T-helper 9 cell (primary cell): ENCODE measurements at regions not wholly inside any gene's neighbourhood (a gene's known extent, or its start where the extent isn't known, plus 50 kb on each side); places are given as distances from the start of the nearest gene placed in this dataset.

Experiments used
- DNase-seq: peaks from one replicate; pipeline ENCODE4 v3.0.0-alpha.2; 2020

DNA sequence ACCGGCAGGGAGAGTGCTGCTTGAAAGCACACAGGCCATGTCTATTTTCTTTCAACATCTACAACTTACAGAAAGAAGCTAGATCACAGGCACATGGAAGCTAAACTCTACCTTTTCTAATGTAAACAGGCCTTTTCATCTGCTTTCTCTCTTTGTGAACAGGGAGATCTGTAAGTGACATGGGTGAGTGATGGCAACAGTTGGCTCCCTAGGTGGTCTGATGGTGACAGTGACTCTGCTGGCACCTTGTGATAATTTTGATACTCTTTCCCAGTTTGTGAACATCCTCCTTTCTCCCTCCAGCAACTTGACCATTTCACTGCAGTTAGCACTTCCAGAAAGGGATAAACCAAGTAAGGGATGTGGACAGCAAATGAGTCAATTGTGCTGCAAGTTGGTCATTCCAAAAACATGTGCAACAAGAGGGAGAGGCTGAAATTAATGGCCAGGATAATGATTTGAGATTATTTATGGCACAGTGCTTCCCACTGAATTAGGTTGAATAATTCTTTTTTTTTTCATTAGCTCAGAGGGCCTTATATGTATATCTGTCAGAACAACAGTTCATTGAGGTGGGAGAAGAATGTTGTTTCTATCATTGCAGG, 89.5 kb downstream of the XCL2 start:
- DNase-seq = no peak

DNA sequence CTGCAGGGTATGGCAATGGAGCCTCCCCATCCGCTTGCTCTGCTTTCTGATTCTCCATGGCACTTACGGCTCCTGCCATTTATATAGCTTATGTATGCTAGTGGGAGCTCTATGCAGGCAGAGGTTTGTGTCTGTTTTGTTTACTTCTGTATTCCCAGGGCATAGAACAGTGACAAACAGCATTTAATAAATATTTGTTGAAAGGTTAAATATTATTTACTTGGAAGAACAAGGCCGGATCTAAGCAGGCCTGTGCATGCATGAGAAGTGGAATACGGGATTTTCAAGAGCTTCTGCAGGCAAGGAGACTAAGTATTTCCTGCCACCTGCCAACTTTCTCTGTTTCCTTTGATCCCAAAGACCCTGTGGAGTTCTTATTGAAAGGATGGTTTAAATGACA, 90.7 kb downstream of the XCL2 start:
- no peak for DNase-seq

DNA sequence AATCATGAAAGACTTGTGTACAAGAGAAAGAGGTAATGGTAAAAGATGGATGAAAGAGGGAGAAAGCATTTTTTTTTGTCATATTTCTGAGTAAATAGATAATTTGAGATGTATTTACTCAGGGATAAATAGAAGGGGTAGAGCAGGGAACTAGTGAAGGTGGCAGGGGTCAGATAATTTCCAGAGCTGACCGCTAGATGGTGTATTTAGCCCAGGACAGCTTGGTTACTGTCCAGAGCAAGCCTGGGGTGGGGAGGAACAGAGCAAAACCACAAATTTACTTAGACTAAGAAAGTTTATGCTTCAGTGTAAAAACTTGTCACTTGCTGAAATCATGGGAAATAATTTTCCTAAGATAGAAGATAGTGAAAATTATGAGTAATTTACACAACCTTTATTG, 91.5 kb downstream of the XCL2 start:
- DNase-seq = no peak

DNA sequence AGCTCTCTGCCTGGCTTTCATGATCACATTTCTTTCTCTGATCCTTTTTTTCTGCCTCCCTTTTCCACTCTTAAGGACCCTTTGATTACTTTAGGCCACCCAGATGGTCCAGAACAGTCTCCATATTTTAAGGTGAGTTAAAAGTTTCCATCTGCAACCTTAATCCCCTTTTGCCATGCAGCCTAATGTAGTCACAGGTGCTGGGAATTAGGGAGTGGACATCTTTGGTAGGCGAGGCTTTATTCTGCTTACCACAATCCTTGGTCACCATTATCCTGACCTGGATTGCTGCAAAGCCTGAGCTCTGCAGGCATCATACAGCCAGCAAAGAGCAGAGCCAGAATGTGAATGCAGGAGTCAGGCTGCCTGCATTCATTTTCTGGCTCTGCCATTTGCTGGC, 95.9 kb downstream of the XCL2 start:
- DNase-seq = no peak

DNA sequence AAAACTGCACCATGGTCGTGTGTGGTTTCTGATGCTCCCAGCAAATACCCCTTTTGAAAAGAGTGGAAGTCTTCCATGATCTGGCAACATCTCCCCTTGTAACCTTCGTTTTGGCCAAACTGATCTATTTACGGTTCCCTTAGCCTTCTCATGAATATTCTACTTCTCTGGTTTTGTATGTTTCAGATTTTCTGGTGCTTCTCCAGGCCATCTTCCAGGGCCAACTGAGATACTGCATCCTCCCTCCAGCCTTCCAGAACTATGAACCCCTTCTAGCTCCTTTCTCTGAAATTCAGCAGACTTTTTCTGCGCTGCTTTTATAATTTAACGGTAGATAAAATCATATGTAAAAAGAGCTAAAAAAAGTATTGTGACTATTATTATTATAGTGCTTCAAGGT, 97.7 kb downstream of the XCL2 start:
- DNase-seq = no peak

DNA sequence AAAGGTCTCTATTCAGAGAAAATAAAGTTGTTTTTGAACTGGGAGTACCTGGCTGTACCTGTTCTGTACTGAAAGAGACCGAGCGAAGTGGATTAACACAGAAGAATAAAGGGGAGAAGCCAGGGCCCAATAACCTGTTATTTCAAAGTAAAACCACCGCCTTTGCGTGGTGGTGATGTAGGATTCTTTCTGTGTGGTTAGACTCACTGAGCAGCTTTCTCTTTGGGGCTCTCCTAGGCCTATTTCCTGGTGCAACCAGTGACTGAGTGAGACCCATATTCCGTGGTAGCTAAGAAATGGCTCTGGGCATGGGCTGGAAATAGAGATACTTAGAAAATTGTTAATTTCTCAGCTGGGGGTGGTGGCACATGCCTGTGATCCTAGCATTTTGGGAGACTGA, 99.9 kb downstream of the XCL2 start:
- no peak for DNase-seq

DNA sequence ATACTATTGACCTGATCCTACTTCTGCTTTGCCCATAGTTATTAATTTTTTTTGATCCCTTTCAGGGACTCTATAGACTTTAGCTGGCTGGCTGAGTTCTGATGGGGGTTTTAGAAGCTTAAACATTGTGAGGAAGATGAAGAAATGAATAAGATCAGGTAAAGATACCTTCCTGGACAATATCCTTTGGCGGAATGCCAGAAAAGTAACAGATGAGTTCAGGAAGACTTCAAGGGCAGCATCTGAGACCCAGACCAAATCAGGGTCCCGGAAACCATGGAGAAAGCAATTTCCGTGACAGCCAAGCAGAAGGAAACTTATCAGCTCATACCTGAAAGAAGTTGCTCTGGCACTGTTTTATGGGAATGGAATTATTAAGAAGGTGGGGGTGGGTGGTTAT, 100.4 kb downstream of the XCL2 start:
- no peak for DNase-seq

DNA sequence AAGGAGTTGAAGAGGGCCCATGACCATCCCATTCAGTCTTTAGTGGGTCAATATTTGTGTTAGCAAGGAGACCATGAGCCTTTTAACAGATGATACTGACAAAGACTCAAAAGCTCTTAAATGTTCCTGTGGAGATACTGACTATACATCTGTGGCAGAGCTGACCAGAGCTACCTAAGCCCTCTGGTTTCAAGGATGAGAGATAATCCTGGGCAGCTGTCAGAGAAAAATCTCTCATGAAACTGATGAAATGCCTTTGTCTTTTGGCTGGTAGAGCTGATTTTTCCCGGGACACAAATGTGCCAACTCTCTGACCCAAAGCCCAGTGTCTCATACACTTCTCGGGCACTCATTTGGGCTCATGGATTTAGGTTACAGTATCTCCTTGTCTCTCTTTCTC, 100.9 kb downstream of the XCL2 start:
- no peak for DNase-seq

DNA sequence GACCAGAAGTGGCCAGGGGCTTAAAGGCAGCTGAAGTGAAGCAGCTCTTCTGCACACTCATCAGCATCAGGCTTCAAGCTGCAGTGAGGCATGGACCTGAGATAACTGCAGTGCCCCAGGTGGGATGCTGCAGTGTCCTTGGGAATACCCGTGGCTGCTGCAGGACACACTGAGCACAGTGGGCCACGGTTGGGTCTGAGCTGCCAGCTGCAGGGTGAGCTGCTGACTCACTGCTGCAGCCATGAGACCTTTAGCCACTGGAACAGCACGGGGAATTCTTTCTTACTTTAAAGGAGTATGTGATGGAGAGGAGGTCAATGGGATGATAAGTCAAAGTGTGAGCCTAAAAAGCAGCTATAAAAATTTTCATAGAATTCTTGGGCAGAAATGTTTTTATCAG, 102.1 kb downstream of the XCL2 start:
- DNase-seq = no peak

DNA sequence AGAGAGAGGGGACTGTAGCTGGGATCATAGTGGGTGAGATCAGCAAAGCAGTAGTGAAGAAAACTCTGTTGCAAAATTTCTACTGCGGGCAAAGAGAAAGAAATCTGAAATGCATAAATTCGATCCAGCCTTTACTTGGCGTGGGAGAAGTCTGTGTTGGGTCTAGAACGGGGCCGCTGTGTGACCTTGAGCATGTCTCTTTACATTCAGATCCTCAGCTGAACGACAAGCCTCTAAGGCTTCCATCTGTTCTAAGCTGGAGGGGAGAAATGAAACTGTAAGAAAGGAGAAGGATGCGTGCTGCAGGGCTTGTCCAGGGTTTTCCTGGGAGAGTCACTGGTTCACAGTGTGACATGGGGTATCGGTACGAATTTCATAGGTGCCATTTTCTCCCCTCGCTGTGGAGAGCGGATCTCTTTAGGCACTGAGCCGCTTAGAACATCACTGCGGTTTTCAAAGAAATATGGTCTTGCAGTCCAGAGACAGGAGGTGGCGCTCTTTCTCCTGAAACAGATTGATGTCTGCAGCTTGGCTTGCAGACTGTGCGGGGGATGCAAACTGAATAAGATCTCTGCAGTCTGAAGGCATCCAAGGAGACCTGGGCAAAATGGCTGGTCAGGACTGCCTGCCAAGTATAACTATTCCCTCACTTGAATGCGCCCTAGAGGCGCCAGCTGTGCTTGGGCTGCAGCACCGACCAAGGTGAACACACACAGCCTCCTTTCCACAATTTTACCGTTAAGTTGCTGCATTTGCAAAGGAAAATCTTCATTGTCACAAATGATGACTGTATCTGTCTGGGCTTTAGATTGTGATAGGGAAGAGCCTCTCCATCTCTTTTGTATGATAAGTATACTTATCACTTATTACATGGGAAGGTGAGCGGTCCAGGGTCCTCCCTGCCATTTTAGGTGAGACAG, 104.1 kb downstream of the XCL2 start:
- DNase-seq = peak; percentile 68

DNA sequence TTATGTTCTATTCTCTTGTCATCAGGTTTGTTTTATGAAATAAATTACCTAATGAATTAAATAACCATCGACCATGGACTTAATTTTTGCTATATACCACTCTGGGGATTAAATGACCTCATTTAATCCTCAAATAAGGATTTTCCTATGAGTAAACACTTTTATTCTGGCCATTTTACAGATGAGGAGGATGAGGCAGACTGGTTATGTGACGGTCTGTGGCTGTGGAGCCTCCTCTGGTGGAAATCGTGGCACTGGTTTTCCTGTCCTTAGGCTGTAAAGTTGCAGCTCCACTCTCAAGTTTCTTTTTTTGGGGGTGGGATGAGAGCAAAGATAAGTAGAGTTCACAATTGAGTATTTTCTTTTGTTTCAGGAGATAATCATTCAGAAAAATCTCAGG, 105.2 kb downstream of the XCL2 start:
- DNase-seq = no peak

DNA sequence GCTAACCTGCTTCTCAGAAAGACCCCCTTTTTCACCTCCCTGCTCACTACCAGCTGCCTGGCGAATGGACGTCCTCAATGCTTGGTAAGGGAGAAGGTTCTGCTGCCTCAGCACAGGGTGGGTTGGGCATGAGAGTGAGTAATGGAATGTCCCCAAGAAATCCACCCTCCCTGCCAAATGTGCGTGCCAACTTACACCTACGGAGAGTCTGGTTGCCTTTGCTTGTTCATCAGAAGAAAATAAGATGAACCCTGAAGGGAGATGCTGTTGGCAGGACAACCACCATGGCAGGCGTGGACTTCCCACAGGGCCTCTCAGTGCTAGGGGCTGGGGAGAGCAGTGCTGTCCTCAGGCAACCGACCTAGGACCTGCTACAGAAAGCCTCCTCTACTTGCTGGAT, 106.0 kb downstream of the XCL2 start:
- no peak for DNase-seq

DNA sequence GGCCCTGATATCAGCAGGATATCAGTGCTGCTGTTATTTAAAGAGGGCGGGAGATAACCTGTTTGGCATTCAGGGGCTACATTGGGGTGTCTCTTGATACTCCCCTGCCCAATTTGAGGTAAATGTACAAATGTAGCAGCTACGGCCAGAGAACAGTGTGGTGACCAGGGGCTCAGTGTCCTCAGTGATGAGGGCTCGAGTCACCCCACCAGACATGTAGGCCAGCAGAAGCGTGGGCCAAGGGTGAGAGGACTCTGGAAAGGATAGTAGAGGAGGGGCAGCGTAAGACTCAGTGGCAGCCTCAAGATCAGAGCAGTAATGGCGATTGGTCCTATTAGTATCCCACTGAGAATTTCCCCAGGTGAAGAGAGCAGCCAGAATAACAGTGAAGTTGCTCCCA, 108.4 kb downstream of the XCL2 start:
- no peak for DNase-seq

DNA sequence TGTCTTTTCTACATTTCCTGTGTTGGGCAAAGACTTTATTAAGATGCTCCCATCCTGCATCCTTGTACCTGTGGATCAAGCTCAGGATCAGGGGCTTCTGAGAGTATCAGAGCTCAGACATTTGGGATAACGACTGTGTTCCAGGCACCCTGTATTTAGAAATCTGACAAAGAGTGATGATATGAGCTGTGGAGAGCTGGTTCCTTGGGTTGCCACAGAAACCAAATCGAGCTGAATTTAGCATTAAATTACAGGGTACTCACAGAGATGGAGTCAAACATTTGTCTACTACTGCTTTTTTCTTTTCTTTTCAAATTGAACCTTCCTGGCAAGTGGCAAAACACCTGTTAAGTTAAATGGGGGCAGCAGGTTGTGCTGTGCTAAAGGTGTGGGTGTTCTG, 110.6 kb downstream of the XCL2 start:
- DNase-seq = no peak

DNA sequence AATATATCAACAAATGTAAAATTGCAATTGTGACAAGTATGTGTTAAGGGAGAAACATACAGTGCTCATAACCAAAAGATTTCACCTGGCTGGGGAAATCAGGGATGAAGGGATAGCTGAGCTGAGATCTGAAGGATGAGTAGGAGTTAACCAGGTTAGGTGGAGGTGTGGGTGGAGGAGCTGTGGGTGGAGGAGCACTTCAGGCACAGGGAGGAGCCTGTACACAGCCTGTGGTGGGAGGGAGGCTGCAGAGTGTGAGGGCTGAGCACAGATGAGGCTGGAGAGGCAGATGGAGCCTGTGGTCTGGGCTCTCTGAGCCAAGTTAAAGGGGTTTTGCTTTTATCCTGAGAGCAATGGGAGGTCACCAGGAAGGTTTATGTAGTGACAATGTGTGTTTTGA, 111.9 kb downstream of the XCL2 start:
- no peak for DNase-seq

DNA sequence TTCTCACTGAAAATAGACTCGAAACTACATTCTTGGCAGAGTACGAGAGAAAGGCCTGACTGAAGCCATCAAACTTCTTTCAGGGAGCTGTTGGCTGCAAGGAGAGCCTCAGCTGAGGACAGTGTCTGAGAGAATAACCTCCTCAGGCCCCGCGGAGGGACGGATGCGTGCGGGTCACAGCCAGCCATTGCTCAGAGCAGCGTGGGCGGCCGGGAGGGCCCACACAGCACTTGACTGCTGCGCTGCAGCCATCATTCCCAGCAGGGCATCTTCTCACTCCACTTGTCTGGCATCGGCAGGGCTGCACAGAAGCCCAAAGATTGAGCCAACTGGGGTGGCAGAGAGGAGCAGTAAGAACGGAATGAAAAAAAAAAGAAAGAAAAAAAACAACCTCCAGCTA, 113.5 kb downstream of the XCL2 start:
- DNase-seq = no peak

DNA sequence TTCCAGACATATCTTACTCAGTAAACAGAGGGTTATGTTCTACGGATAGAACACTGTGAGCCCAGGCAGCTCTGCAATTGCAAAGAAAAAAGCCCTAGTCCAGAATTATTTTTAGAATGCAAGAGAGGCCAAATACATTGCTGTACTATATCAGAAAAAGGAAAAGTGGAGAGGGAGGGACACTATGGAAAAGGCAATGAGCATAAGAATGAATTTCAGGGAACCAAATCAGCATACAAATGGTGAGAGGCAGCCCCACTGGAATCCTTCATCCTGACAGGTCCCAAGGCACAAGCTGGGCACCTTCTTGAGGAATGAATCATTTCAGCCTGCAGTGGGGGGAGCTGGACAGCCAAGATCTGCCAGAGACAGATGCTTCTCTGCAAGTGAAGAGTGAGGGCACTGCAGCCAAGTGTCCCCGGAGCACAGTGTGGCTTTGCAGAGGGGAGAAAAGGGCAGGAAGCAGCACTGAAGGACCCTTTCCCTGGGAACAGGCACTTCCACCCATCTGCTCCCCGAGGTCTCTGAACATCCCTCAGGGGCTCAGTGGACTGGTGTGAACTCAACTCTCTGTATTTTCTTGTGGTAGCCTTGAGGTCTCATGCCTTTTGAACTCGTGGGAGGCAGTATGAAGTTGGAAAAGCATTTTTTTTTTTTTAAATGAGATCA, 115.6 kb downstream of the XCL2 start:
- DNase-seq = no peak

DNA sequence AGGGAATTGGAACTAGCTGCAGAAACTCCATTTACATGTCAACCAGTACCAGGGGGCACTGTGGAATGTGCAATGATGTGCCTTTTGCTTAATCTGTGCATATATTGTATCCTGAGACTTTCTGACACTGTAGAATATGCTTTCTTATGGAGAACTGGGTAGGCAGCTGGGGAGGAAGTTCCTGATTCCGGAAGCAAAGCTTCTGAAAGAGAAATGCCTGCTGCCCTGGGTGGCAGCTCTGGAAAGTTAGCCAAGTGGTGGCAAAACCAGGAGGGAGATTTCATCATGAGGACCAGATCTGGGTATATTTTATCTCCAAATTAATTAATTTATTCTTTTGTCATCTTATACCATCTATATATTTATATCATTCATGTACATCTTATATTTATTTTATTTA, 116.7 kb downstream of the XCL2 start:
- DNase-seq = no peak

DNA sequence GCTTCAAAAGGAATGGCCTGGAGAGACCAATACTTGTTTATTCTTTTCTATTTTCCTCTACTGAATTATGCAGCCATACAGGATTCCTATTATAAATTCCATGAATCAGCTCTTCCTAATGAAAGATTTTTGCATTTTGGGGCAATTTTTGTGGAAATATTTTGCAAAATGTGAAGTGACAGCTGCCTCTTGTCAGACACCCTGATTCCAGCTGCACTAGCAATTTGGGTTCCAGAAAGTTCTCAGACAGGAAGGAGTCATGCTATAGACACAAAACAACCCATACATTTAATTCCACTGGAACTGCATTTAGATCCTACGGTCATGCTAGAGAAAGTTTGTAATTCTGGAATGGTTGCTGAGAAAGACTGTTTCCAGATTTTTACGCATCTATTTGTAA, 119.5 kb downstream of the XCL2 start:
- no peak for DNase-seq

DNA sequence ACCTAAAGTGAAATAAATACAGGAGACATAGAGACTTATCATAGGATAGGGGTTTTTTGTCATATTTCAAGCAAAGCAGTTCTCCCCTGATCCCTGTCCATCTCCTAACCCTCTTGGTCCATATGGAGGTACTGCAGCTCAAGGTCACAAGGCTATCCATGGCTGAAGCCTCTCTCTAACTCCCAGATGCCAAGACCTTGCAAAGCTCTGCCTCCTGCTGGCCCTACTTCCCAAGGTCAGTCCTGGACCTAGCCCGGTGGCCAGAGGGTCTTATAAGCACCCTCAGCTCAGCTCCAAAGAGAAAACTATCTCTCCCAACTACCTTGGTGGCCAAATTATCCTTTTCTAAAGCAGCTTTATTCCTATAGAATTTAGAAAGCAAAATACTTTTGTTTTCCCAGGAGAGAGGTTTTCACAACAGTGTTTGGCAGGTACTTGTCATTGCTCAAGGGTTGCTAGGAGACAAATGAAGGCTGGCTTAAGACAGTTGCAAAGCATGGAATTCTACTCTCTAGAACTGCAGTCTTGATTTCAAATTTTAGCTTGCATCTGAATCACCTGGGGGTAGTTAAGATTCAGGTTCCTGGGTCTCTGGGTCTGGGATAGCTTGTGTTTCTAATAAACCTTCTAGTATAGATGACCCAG, 121.5 kb downstream of the XCL2 start:
- DNase-seq = no peak

DNA sequence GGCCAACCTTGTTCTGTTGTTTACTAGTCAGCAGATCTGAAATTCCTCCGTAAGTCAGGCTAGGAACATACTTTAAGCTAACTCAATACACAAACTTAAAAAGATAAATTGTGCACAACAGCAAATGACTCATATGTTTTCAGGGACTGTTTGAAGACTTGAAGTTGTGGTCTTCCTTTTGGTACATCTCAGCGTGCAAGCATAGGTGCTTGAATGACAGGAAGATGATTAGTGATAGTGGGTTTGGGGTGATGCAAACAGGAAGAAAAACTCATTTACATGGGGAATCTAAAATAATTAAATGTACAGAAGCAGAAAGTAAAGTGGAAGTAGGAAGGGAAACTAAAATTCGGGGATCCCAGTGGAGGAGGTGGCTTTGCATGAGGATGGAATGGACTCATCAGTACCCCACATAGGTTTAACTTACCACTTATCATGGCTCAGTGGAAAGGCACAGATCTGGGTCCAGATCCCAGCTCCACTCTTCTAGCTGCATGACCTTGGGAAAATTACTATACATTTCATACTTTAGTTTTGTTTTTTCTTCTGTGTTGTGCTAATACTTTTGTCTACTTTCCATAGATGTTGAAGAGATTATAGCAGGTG, 122.3 kb downstream of the XCL2 start:
- no peak for DNase-seq

DNA sequence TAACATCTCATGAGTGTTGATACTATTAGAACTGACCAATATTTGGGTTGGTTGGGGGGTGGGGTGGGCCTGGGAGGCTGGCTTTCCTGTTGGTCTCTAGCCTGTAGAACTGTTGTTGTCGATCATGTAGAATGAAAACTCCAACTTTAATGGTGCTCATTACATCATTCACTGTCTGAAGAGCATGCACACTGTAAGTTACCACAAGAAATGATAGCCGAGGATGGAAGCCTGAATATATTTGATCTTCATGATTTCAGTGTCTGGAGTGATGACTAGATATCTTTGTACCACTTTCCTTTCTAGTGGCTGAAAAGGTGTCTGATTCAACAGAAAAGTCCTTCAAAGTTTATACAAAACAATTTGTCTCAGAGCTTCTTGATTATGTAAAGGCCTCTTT, 123.6 kb downstream of the XCL2 start:
- no peak for DNase-seq

DNA sequence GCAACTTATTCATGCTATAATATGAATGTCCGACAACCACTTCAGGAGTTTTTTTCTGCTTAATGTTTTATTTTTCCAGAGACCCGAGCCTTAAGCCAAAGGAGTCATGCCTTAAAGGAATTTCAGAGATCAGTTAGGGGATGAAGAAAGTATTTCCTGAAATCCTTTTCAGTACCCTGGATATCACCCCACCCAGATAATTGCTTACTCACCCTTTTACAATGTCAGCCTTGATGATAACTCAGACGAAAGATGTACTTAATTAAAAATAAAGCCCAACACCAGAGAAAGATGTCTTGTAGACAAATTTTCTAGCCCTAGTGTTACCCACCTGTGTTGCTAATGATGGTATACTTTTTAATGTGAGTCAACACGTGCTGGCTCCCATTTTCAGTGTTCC, 124.1 kb downstream of the XCL2 start:
- no peak for DNase-seq
